Caco-2 (cell line): ENCODE measurements at regions not wholly inside any gene's neighbourhood (a gene's known extent, or its start where the extent isn't known, plus 50 kb on each side); places are given as distances from the start of the nearest gene placed in this dataset.

ENCODE experiments used
- BruUV-seq: library from RNA; stranded (reverse); fragments of 400-500 nt; replicated peaks from 2 replicates; lab custom pipeline; 2021; lab: Mats Ljungman, UMichigan
- CTCF ChIA-PET: fragments of 300-600 bp; sonication (Branson Sonifier 250); formaldehyde crosslinking; loops from one replicate; lab custom pipeline; 2022; ENCODE audit warnings: antibody characterized with exemption; lab: Charles Lee
- POLR2A ChIA-PET: fragments of 300-600 bp; sonication (Branson Sonifier 250); formaldehyde crosslinking; loops from one replicate; lab custom pipeline; 2022; ENCODE audit warnings: antibody characterized with exemption; lab: Charles Lee
- DNase-seq, 2 experiments: peaks; one replicate each; pipeline versions ENCODE4 v3.0.0 to v3.0.0-alpha.2; 2020 to 2022
- H3K27me3 ChIP-seq: replicated peaks from 2 replicates; pipeline ENCODE4 v1.6.0; 2011; ENCODE audit warnings: low read length; ENCODE audit not compliant: control insufficient read depth, insufficient read depth
- H3K36me3 ChIP-seq: 2 replicates; pipeline ENCODE4 v1.5.1; 2011; ENCODE audit warnings: low read length; ENCODE audit not compliant: control insufficient read depth, insufficient read depth
- H3K4me1 ChIP-seq: fragments of 250-450 bp; sonication (Bioruptor Pico); 2 replicates; pipeline ENCODE4 v1.5.1; 2020; ENCODE audit warnings: mild to moderate bottlenecking
- H3K4me3 ChIP-seq: 2 replicates; pipeline ENCODE4 v1.5.1; 2011; ENCODE audit warnings: low read depth, mild to moderate bottlenecking, control low read depth, low read length
- H3K9me3 ChIP-seq: fragments of 250-450 bp; sonication (Bioruptor Pico); 2 replicates; pipeline ENCODE4 v1.5.1; 2020; ENCODE audit warnings: mild to moderate bottlenecking, moderate library complexity
- H3K27ac Mint-ChIP-seq: one replicate; pipeline ENCODE4 v1.8.0; 2022; ENCODE audit warnings: mixed read lengths; ENCODE audit not compliant: unreplicated experiment
- H3K27me3 Mint-ChIP-seq: one replicate; pipeline ENCODE4 v1.8.0; 2022; ENCODE audit warnings: mixed read lengths; ENCODE audit not compliant: insufficient read depth, unreplicated experiment
- H3K36me3 Mint-ChIP-seq: one replicate; pipeline ENCODE4 v1.8.0; 2022; ENCODE audit warnings: mild to moderate bottlenecking, mixed read lengths; ENCODE audit not compliant: insufficient read depth, unreplicated experiment
- H3K4me1 Mint-ChIP-seq: one replicate; pipeline ENCODE4 v1.8.0; 2022; ENCODE audit warnings: low read depth, mixed read lengths; ENCODE audit not compliant: unreplicated experiment
- H3K4me3 Mint-ChIP-seq: one replicate; pipeline ENCODE4 v1.8.0; 2022; ENCODE audit warnings: mild to moderate bottlenecking, moderate library complexity, mixed read lengths; ENCODE audit not compliant: unreplicated experiment
- H3K9me3 Mint-ChIP-seq: one replicate; pipeline ENCODE4 v1.8.0; 2022; ENCODE audit warnings: mixed read lengths; ENCODE audit not compliant: unreplicated experiment
- CTCF ChIP-seq, 2 experiments: fragments of 200-600 bp in 1 of 2; IDR thresholded peaks; 1 replicate in 1 of 2; 2 replicates in 1 of 2; pipeline versions ENCODE4 v1.5.1 to v1.8.0; 2011 to 2022; ENCODE audit warnings: antibody characterized with exemption in 1 of 2, control low read depth in 1 of 2, inconsistent platforms in 1 of 2, low read depth in 1 of 2, low read length in 1 of 2, mild to moderate bottlenecking in 1 of 2, moderate library complexity in 1 of 2; ENCODE audit not compliant: insufficient read depth in 1 of 2, severe bottlenecking in 1 of 2, unreplicated experiment in 1 of 2
- intact Hi-C: fragments of 100-400 bp; cut with micrococcal nuclease; formaldehyde crosslinking; loops from one replicate; pipeline ENCODE4 v1.10.0; 2022; ENCODE audit not compliant: unreplicated experiment

- Mint-ChIP-seq H3K9me3 (no peaks in the 10 kb centered on the region), H3K27me3 (no peaks in the 10 kb centered on the region), H3K4me3 (no peak overlapping the region), H3K27ac (no peak overlapping the region), H3K36me3 (no peaks in the 10 kb centered on the region), H3K4me1 (peaks cover 10% of the 10 kb centered on the region)
- intact Hi-C loops: no loop called here
- no peaks in the 10 kb centered on the region for H3K4me1 ChIP-seq
- H3K36me3 ChIP-seq: no peaks in the 10 kb centered on the region
- H3K9me3 ChIP-seq: no peaks in the 10 kb centered on the region
- no peak for DNase-seq
- H3K27me3 ChIP-seq: no peaks in the 10 kb centered on the region
- no peak overlapping the region for H3K4me3 ChIP-seq
- POLR2A ChIA-PET: no interaction called here
- CTCF ChIA-PET: no interaction called here
- TF ChIP-seq CTCF (IDR thresholded peaks at IDR 0.05; ENCODE audit: insufficient read depth in 1 of 2, low read depth in 1 of 2, low read length in 1 of 2, severe bottlenecking in 1 of 2, unreplicated experiment in 1 of 2): no peak
- BruUV-seq: no TSS peak
Observed at GRCh38 chr13:30849611-30850010, 56.5 kb upstream of the MEDAG start.

- no peak overlapping the region for H3K27ac Mint-ChIP-seq
- no peaks in the 10 kb centered on the region for H3K36me3 Mint-ChIP-seq
- no peaks in the 10 kb centered on the region for H3K4me1 ChIP-seq
- no peaks in the 10 kb centered on the region for H3K36me3 ChIP-seq
- no peak for TF ChIP-seq CTCF (IDR thresholded peaks at IDR 0.05; ENCODE audit: insufficient read depth in 1 of 2, low read depth in 1 of 2, low read length in 1 of 2, severe bottlenecking in 1 of 2, unreplicated experiment in 1 of 2)
- ChIA-PET POLR2A (no interaction called here), CTCF (no interaction called here)
- no peak overlapping the region for H3K4me3 ChIP-seq
- no TSS peak for BruUV-seq
- no peaks in the 10 kb centered on the region for H3K9me3 ChIP-seq
- H3K4me1 Mint-ChIP-seq: peaks cover 10% of the 10 kb centered on the region
- DNase-seq: no peak
- H3K27me3 Mint-ChIP-seq: no peaks in the 10 kb centered on the region
- H3K27me3 ChIP-seq: no peaks in the 10 kb centered on the region
- intact Hi-C loops: no loop called here
- no peaks in the 10 kb centered on the region for H3K9me3 Mint-ChIP-seq
- no peak overlapping the region for H3K4me3 Mint-ChIP-seq
Observed at GRCh38 chr13:30850204-30850866, 55.7 kb upstream of the MEDAG start.

- intact Hi-C loops: no loop called here
- Mint-ChIP-seq H3K9me3 (no peaks in the 10 kb centered on the region), H3K36me3 (no peaks in the 10 kb centered on the region), H3K4me1 (peaks cover 10% of the 10 kb centered on the region), H3K27ac (no peak overlapping the region), H3K4me3 (no peak overlapping the region), H3K27me3 (no peaks in the 10 kb centered on the region)
- no peak for TF ChIP-seq CTCF (IDR thresholded peaks at IDR 0.05; ENCODE audit: insufficient read depth in 1 of 2, low read depth in 1 of 2, low read length in 1 of 2, severe bottlenecking in 1 of 2, unreplicated experiment in 1 of 2)
- H3K4me3 ChIP-seq: no peak overlapping the region
- H3K9me3 ChIP-seq: no peaks in the 10 kb centered on the region
- DNase-seq: no peak
- H3K27me3 ChIP-seq: no peaks in the 10 kb centered on the region
- no TSS peak for BruUV-seq
- ChIA-PET CTCF (interaction anchor here (0.6 kb wide), 1 partner anchor 737 kb away, joined by 3 read pairs; no protein-coding TSS in a partner anchor), POLR2A (no interaction called here)
- peaks cover 5% of the 10 kb centered on the region; the same call in 1 of the 2 replicates for H3K4me1 ChIP-seq
- no peaks in the 10 kb centered on the region for H3K36me3 ChIP-seq
Observed at GRCh38 chr13:30850867-30851211, 55.2 kb upstream of the MEDAG start.
